GM12891 (cell line): ENCODE measurements at regions not wholly inside any gene's neighbourhood (a gene's known extent, or its start where the extent isn't known, plus 50 kb on each side); places are given as distances from the start of the nearest gene placed in this dataset.
"Not testable (repeated sequence)": the region's sequence is repeated elsewhere in the genome, so short reads cannot be mapped to it uniquely, and the experiment has no call there.

Experiments
- DNase-seq: peaks from one replicate; pipeline ENCODE4 v3.0.0; 2011; ENCODE audit warnings: low spot score; ENCODE audit not compliant: insufficient read length
- FAIRE-seq: peaks from 2 replicates; lab custom pipeline; 2011; peaks lifted over from hg19 to GRCh38; lab: Jason Lieb, UNC
- PAX5 ChIP-seq: IDR thresholded peaks from 2 replicates; pipeline ENCODE4 v1.6.1; 2011; ENCODE audit warnings: low read length, moderate library complexity, mild to moderate bottlenecking; ENCODE audit not compliant: insufficient read depth, severe bottlenecking
- POLR2A ChIP-seq: IDR thresholded peaks from 2 replicates; pipeline ENCODE4 v1.6.1; 2011; ENCODE audit warnings: low read depth, low read length, control low read depth
- POLR2AphosphoS5 ChIP-seq: IDR thresholded peaks from 2 replicates; pipeline ENCODE4 v1.6.1; 2011; ENCODE audit warnings: low read depth, low read length, control low read depth
- POU2F2 ChIP-seq: IDR thresholded peaks from 2 replicates; pipeline ENCODE4 v1.6.1; 2011; ENCODE audit warnings: low read depth, mild to moderate bottlenecking, control low read depth, low read length, moderate library complexity
- SPI1 ChIP-seq: IDR thresholded peaks from 2 replicates; pipeline ENCODE4 v1.6.1; 2011; ENCODE audit warnings: low read depth, low read length, control low read depth
- TAF1 ChIP-seq: IDR thresholded peaks from 2 replicates; pipeline ENCODE4 v1.6.1; 2011; ENCODE audit warnings: low read depth, low read length, control low read depth

- DNase-seq (no peak), FAIRE-seq (no peak)
- TF ChIP-seq POLR2AphosphoS5 (no peak), POU2F2 (no peak), TAF1 (no peak), SPI1 (no peak)
These were observed 496.1 kb downstream of the NFIB start for GRCh38 chr9:13817754-13818278.

GRCh38 chr9:13816837-13817236 is 497.1 kb downstream of the NFIB start:
- DNase-seq (no peak), FAIRE-seq (no peak)
- TF ChIP-seq PAX5 (no peak), POU2F2 (no peak), POLR2AphosphoS5 (no peak), TAF1 (no peak), POLR2A (no peak), SPI1 (no peak)

DNA sequence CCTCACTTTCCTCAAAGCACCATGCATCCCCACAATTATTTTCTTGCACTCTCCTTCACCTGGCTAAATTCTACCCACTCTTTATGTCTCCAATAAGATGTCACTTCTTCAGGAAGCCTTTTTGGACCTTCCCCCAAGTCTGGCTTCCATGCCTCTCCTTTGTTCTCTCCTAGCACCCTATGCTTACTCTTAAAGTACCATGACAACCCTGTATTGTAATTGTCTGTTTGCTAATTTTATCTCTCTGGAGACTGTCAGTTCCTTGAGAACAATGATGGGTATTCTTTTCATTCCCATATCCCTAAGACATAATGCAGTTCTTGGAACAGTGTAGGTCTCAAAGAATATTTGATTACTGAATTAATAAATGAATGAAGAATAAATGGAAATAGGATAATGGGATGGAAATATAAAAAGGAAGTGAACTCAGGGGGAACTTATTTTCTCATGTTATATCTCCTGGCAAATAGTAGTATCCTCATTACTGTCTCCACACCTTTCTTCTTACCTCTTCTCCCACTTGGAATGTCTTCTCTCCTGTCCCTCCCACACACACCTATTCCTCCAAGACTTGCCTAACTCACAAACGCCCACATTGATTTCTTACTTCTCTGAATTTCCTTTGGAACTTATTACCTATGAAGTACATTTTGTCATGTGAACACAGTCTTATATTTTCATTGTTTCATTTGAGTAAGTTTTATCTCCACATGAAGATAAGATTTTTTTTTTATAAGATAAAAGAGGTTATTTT is 499.1 kb downstream of the NFIB start:
- no peak for FAIRE-seq
- TF ChIP-seq SPI1: no peak
- TF ChIP-seq POU2F2: no peak
- TF ChIP-seq PAX5: no peak
- TF ChIP-seq POLR2AphosphoS5: no peak
- no peak for TF ChIP-seq POLR2A
- TF ChIP-seq TAF1: no peak
- no peak for DNase-seq

GRCh38 chr9:13811876-13812275 is 502.1 kb downstream of the NFIB start:
- no peak for FAIRE-seq
- TF ChIP-seq POLR2AphosphoS5: no peak
- no peak for TF ChIP-seq PAX5
- DNase-seq: no peak

DNA sequence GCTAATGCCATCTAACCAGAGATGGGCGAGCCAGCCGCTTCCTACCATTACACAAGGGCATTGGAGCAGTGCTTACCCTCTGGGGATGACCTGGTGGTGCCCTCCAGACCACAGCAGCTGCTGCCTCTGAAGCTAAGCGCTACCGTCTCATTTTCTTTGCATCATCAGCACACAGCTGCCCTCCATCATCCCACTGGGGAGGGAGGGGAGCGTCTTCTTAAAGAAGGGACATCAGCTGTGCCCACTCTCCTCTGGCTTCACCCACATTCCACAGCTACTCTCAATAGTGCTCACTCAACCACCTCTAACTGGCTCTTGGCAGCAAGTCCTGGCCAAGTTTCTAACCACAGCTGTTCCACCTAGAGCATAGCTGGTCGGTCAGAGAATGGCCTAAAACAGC is 503.4 kb downstream of the NFIB start:
- no peak for FAIRE-seq
- DNase-seq: no peak
- TF ChIP-seq SPI1: no peak
- TF ChIP-seq POU2F2: no peak
- TF ChIP-seq PAX5: no peak
- TF ChIP-seq POLR2A: no peak
- TF ChIP-seq TAF1: no peak
- TF ChIP-seq POLR2AphosphoS5: no peak

DNA sequence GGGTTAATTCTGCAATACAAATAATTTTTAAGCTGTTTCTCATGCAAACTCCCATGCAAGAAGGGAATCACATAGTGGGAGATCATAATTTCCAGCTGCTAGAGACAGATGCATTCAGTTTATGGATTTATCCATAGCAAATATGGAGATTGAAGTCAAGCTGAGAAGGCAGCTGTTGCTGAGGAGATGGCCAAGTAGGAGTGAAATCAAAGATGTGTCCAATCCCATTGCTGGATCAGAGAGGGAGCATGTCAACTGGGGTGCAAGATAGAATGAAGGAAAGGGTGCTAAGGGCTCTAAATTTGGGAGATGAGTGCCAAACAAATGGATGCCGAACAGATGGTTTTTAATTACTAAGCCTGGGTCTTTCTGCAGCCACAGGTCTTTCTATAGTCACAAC is 504.5 kb downstream of the NFIB start:
- no peak for DNase-seq
- no peak for FAIRE-seq

GRCh38 chr9:13807118-13807517 is 506.8 kb downstream of the NFIB start:
- DNase-seq (no peak), FAIRE-seq (no peak)
- no peak for TF ChIP-seq POLR2A
- TF ChIP-seq SPI1: no peak
- no peak for TF ChIP-seq TAF1
- no peak for TF ChIP-seq PAX5
- no peak for TF ChIP-seq POU2F2
- no peak for TF ChIP-seq POLR2AphosphoS5

More for the DNA sequence above, 504.5 kb downstream of the NFIB start:
- TF ChIP-seq POLR2AphosphoS5 (no peak), SPI1 (no peak), TAF1 (no peak), PAX5 (no peak), POU2F2 (no peak), POLR2A (no peak)

DNA sequence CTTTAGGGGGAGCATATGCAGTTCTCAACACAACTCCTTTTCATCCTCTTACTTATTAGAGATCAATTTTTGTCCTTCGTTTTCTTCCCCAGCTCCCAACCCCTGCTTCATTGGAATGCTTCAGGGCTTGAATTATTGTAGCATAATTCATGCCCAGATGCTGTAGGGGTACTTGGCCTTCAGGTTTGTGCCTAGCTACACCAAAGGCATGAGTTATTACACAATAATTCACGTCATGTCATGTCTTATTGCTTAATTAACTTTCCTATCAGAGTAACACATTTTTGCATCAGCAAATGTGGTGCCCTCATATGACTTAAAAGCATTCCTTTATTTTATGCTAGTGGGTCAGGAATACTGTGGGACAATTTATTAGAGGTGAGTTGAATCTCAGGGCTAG is 507.2 kb downstream of the NFIB start:
- DNase-seq (no peak), FAIRE-seq (no peak)
- TF ChIP-seq POLR2AphosphoS5 (no peak), TAF1 (no peak), PAX5 (no peak), POU2F2 (no peak), POLR2A (no peak), SPI1 (no peak)

- TF ChIP-seq PAX5 (no peak), POU2F2 (no peak), TAF1 (no peak), POLR2A (no peak), POLR2AphosphoS5 (no peak), SPI1 (no peak)
- DNase-seq: no peak
- no peak for FAIRE-seq
These were observed 508.4 kb downstream of the NFIB start for GRCh38 chr9:13805546-13805945.

GRCh38 chr9:13804532-13804931 is 509.4 kb downstream of the NFIB start:
- DNase-seq (no peak), FAIRE-seq (no peak)
- TF ChIP-seq POU2F2 (no peak), TAF1 (no peak), POLR2A (no peak), POLR2AphosphoS5 (no peak), SPI1 (no peak), PAX5 (no peak)

DNA sequence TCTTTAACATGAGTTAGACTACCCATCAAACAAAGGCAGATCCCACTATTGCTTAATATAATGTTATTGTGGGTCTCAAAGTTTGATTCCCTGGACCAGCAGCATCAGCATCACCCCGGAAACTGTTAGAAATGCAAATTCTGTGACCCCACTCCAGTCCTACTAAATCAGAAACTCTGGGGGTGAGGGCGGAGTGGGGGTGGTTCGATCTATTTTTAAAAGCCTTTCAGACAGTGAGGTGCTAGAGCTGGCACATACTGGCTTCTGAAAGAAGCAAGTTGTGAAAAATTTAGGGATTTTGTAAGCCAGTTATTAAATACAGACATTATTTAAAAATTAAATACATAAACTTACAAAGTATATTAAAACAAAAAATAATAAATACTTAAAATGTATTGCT is 513.2 kb downstream of the NFIB start:
- TF ChIP-seq SPI1 (no peak), PAX5 (no peak), POLR2AphosphoS5 (no peak), POLR2A (no peak), POU2F2 (no peak), TAF1 (no peak)
- DNase-seq (no peak), FAIRE-seq (no peak)

GRCh38 chr9:13797701-13798100 is 516.2 kb downstream of the NFIB start:
- FAIRE-seq: not testable (repeated sequence)

More at GRCh38 chr9:13797701-13798100, 516.2 kb downstream of the NFIB start:
- DNase-seq: not testable (repeated sequence)
